GM12872 (cell line): ENCODE measurements at regions not wholly inside any gene's neighbourhood (a gene's known extent, or its start where the extent isn't known, plus 50 kb on each side); places are given as distances from the start of the nearest gene placed in this dataset.

Experiments
- CTCF ChIP-seq: IDR thresholded peaks from 3 replicates; pipeline ENCODE4 v1.5.1; 2011; ENCODE audit warnings: low read depth, mild to moderate bottlenecking, low read length, moderate library complexity; ENCODE audit not compliant: insufficient read depth

GRCh38 chr3:162370141-162370540, 873.5 kb downstream of the OTOL1 start:
- no peak for TF ChIP-seq CTCF

- no peak for TF ChIP-seq CTCF
Measured at GRCh38 chr3:162376761-162377160, 880.2 kb downstream of the OTOL1 start.

DNA sequence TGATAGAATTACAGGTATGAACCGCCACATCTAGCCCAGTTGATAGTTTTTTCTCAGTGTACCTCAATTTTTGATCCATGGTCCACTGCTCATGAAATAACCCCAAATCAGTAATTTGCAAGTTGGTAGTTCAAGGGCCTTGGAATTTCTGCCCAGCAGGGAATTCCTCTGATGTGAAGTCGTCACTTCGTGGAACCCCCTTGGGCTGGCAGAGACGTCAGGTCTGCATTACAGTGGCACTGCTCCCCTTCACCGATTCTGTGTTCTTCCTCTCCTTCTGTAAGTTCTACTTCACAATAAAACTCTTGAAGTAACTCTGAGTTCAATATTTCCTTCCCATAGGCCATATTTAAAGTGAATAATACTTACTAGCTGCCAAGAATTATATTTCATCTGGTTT, 881.0 kb downstream of the OTOL1 start:
- TF ChIP-seq CTCF, result no peak

DNA sequence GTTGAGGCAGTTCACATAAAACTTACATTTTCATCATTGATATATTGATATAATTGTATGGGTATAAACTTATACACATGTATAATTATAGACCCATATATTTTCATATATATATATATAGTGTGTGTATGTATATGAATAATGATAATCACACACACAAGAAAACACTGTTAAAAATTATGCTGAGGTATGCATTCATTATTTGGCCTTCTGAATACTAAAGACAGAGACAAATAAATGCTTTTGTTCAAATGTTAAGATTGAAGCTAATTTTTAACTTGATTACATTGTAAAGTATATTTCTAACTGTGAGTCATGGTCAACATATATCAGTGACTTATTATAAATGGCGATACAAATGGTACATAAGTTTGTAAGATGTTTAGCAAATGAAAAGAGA, 888.8 kb downstream of the OTOL1 start:
- no peak for TF ChIP-seq CTCF

- TF ChIP-seq CTCF, result no peak
Measured at GRCh38 chr3:162390891-162391290, 894.3 kb downstream of the OTOL1 start.

DNA sequence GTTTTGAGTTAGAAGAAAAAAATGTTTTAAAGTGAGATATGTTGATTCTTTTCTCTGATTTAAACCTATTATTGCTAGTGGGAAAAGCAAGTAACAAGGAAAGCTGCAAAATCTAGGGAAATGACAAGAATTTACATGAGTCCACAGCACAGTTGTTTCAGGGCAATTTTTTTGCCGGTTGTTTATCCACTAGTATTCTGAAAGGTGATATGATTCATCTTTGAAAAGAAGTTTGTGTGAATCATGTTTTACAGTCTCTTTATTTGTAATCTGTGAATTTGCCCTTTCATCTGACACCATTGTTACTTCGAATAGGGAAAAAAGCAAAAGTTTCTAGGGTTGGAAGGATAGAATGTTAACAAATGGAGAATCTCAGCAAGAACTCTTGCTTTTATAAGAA, 894.7 kb downstream of the OTOL1 start:
- TF ChIP-seq CTCF, result no peak

GRCh38 chr3:162395496-162395895, 898.9 kb downstream of the OTOL1 start:
- no peak for TF ChIP-seq CTCF

DNA sequence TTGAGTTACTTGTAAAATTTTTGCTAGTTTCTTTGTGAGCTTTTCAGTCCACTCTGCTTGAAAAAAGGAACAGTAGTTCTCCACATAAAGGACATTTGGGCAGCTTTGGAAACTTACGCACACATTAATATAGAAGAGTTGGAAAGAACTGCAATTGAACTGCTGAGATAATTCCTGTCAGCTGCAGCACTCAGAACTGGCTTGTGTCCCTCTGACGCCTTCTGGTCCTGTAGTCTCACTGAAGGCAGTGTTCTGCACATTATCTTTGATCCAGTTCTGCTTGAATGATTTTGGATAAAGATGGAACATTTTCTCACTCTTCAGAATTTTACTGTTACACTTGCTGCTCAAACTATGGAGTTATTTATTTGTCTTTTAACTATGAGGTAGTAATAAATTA, 901.9 kb downstream of the OTOL1 start:
- TF ChIP-seq CTCF, result no peak
